CD4-positive, alpha-beta T cell treated with Interleukin-6 at 100 ng/mL for 8 hours (primary cell): ENCODE measurements at regions not wholly inside any gene's neighbourhood (a gene's known extent, or its start where the extent isn't known, plus 50 kb on each side); places are given as distances from the start of the nearest gene placed in this dataset.
"Not testable (repeated sequence)": the region's sequence is repeated elsewhere in the genome, so short reads cannot be mapped to it uniquely, and the experiment has no call there.

Source experiments
- DNase-seq: peaks from one replicate; pipeline ENCODE4 v3.0.0-alpha.2; 2020; ENCODE audit warnings: mixed read lengths, low spot score

GRCh38 chr12:47488888-47489287 lies 216.9 kb downstream of the RPAP3 start:
- DNase-seq, result no peak

- no peak for DNase-seq
These were observed 224.8 kb downstream of the RPAP3 start for GRCh38 chr12:47481041-47481440.

DNA sequence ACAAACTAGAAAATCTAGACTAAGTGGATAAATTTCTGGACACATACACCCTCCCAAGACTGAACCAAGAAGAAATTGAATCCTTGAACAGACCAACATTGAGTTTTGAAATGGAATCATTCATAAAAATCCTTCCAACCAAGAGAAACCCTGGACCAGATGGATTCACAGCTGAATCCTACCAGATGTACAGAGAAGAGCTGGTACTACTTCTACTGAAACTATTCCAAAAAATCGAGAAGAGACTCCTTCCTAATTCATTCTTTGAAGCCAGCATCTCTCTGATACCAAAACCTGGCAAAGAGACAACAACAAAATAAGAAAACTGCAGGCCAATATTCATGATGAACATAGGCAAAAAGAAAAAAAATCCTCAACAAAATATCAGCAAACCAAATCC lies 227.4 kb downstream of the RPAP3 start:
- DNase-seq, result no peak

GRCh38 chr12:47473091-47473490 lies 232.7 kb downstream of the RPAP3 start:
- no peak for DNase-seq

- DNase-seq, result not testable (repeated sequence)
These were observed 235.5 kb downstream of the RPAP3 start for GRCh38 chr12:47470349-47470748.

- not testable (repeated sequence) for DNase-seq
These were observed 241.9 kb downstream of the RPAP3 start for GRCh38 chr12:47463918-47464317.

DNA sequence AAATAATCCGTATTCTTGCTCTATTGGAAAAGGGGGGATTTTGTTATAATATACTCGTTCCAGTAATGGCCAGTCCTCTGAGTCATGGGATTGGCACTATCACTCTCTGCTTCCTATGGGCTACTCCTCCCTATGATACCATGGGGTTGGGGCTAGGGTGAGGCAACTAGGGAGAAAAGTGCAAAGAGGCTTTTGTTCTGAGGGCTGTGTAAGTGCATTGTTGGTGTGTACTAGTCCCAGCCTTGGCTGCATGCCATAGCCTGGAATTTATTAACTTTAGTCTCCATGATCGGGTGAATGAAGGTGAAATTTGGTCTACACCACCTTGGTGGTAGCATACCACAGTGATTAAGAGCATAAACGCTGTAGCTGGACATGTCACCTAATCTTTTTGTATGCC lies 247.6 kb downstream of the RPAP3 start:
- no peak for DNase-seq

DNA sequence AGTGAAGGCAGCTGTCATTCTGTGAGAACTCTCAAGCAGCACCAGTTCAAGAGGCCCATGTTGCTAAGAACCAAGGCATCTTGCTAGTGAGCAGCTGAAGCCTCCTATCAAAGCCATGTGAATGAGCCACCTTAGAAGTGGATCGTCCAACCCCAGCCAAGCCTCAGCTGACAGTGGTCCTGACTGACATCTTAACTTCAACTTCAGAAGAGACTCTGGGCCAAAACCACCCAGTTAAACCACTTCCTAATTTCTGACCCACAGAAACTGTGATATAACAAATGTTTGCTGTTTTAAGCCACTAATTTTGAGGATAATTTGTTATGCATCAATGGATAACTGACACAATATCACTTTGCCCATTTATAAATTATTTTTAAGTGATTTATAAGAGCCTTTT lies 256.0 kb downstream of the RPAP3 start:
- DNase-seq, result no peak

- DNase-seq, result no peak
These were observed 263.5 kb downstream of the RPAP3 start for GRCh38 chr12:47442310-47442709.

DNA sequence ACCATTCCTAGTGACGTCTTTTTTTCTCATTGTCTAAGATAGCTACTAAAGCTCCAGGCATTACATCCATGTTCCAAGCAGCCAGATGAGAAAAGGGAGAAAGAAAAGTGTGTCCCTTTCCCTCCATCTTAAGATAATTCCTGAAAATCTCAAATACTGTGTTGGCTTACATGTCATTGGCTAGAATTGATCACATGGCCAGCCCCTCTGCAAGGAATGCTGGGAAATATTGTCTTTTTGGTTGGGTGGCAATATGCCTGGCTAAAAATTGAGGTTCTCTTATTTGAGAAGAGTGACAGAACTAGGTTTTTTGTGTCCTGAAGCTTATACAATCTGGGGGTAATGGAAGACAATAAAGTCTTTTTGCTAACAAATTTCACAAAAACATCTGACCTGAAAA lies 264.3 kb downstream of the RPAP3 start:
- DNase-seq, result no peak

DNA sequence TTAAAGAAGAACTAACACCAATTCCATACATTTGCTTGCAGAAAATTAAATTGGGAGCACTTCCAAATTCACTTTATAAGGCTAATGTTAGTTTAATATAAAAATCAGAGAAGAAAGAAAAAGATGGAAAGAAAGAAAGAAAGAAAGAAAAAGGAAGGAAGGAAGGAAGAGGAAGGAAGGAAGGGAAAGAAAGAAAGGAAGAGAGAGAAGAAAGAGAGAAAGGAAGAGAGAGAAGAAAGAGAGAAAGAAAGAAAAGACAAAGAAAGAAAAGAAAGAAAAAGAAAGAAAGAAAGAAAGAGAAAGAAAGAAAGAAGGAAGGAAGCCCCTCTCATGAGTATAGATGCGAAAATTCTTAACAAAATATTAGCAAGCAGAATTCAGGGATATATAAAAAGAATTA lies 267.7 kb downstream of the RPAP3 start:
- DNase-seq, result no peak

DNA sequence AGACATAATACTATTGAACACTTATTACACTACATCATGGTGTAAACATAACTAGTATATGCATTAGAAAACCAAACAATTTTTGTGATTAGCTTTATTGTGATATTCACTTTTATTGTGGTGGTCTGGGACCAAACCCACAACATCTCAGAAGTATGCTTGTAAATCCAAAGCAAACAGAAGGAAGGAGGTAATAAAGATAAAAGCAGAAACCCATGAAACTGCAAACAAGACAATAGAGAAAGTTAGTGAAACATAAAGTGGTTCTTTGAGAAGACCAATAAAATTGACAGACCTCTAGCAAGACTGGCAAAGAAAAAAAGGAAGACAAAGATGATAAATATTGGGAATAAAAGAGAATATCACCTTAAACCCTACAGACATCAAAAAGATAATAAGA lies 268.3 kb downstream of the RPAP3 start:
- no peak for DNase-seq

DNA sequence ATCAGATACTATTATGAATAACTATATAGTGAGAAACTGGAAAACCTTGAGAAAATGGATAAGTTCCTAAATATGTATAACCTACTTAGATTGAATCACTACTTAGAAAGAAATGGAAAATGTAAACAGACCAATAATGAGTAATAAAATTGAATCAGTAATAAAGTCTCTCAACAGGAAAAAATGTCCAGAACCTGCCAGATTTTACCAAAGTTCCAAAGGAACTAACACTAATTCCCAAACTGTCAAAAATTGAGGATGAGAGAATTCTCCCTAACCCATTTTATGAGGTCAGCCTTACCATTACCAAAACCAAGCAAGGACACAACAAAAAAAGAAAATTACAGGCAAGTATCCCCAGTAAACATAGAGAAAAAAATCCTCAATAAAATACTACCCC lies 272.0 kb downstream of the RPAP3 start:
- DNase-seq, result no peak

- DNase-seq, result not testable (repeated sequence)
These were observed 279.0 kb downstream of the RPAP3 start for GRCh38 chr12:47426678-47427309.

DNA sequence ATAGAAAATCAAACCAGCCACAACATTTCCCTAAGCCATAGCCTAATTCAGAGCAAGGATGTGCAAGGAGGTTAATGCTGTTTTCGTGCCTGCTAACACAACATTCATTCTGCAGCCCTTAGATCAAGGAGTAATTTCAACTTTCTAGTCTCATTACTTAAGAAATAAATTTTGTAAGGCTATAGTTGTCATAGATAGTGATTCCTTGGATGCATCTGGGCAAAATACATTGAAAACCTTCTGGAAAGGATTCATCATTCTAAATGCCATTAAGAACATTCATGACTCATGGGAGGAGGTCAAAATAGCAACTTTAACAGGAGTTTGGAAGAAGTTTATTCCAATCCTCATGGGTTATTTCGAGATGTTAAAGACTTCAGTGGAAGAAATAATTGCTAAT lies 283.2 kb downstream of the RPAP3 start:
- no peak for DNase-seq

GRCh38 chr12:47419497-47419896 lies 286.3 kb downstream of the RPAP3 start:
- no peak for DNase-seq

GRCh38 chr12:47417955-47418354 lies 287.9 kb downstream of the RPAP3 start:
- no peak for DNase-seq

DNA sequence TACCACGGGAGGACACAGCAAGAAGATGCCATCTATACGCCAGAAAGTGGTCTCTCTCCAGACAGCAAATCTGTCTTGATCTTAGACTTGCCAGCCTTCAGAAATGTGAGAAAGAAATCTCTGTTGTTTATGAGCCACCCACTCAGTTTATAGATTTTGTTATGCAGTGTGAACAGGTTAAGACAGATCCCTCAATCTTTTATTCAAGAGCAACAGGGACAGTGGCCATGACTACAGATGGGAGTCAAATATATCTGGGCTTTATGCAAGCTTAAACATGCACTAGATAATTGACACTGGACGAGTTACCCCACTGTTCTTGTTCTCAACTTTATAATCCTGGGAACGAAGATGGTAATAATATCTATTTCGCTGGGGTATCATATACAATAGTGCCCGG lies 288.7 kb downstream of the RPAP3 start:
- no peak for DNase-seq

GRCh38 chr12:47415054-47415453 lies 290.8 kb downstream of the RPAP3 start:
- DNase-seq, result no peak

DNA sequence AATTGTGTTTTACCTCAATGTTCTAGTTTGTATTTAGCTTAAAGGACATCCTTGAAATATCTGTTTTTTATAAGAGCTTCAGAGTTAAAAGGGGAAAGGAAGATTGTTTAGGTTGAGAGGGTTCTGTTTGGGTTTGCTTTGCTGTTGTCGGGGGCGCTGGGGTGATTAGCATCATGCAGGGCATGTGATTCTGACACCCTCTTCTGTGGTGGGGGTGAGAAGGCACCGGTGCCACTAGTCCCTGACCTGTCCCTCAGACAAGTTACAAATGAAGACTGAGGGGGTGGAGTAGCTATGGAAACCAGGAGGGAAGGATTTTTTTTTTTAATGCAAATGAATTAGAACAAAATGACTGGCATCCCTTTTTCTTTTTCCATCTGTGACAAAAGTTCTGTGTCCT lies 291.3 kb downstream of the RPAP3 start:
- DNase-seq, result no peak

DNA sequence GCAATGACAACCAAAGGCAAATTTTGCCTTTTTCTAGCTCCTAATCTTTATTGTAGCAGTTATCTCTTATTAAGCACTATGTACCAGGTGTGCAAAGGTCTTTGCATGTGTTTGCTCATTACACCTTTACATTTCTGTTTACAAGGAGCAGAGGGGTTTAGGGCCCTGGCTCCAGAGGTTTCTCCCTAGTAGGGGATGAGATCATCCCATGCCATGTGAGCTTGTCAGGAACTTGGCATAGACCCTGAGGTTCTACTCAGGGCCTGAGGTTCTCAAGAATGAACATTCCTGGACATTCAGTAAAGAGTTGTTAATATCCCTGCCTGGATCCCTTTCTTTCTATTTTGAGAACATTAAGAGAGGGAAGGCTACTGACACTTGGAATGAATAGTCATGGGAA lies 292.0 kb downstream of the RPAP3 start:
- DNase-seq, result no peak

DNA sequence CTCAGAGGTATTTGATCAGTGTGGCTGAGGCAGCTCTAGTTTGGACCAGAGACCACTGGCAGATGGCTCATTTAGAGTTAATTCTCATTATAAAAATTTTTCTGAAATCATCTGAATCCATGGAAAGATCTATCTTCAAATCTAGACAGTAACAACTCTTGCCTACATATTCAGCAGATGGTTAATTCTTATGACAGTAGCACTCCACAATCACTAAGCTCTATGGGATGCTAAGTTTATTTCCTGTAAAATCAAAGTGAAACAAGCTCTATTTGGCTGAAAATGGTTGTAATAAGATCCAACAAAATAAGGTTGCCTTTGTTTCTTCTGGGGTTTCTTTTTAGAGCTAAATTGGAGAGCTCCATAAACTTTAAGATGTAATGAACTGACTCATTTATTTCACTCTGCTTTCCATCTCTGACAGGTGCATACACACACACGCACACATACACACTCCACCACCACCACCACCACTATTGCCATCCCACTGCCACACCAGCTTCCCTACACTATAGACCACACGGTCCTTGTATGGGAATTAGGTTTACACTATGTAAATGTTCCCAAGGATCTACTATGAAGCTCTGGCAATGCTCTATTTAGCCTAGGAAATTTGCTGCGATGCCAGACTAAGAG lies 293.1 kb downstream of the RPAP3 start:
- no peak for DNase-seq

GRCh38 chr12:47411966-47412365 lies 293.9 kb downstream of the RPAP3 start:
- DNase-seq, result no peak

GRCh38 chr12:47410862-47411261 lies 295.0 kb downstream of the RPAP3 start:
- DNase-seq, result no peak
